Neutrophil (primary cell): ENCODE measurements at regions not wholly inside any gene's neighbourhood (a gene's known extent, or its start where the extent isn't known, plus 50 kb on each side); places are given as distances from the start of the nearest gene placed in this dataset.

Source experiments
- H3K27ac ChIP-seq: fragments of 200-600 bp; sonication (generic); 2 replicates; pipeline ENCODE4 v1.5.1; 2016; ENCODE audit warnings: mild to moderate bottlenecking, moderate library complexity
- H3K27me3 ChIP-seq: fragments of 200-600 bp; sonication (generic); 2 replicates; pipeline ENCODE4 v1.6.0; 2016; ENCODE audit warnings: mild to moderate bottlenecking
- H3K36me3 ChIP-seq: fragments of 200-600 bp; sonication (generic); 2 replicates; pipeline ENCODE4 v1.5.1; 2017
- H3K4me1 ChIP-seq, 2 experiments: fragments of 200-600 bp in 1 of 2; sonication (generic) in 1 of 2; 1 replicate in 1 of 2; 2 replicates in 1 of 2; pipeline versions ENCODE4 v1.5.1 to v1.6.1; 2013 to 2016; ENCODE audit warnings: low read depth in 1 of 2, low read length in 1 of 2, mild to moderate bottlenecking in 1 of 2, moderate library complexity in 1 of 2; ENCODE audit not compliant: control insufficient read depth in 1 of 2, insufficient read depth in 1 of 2
- H3K4me3 ChIP-seq, 2 experiments: fragments of 200-600 bp in 1 of 2; sonication (generic) in 1 of 2; 1 replicate in 1 of 2; 2 replicates in 1 of 2; pipeline ENCODE4 v1.5.1; 2013 to 2016; ENCODE audit warnings: low read depth in 1 of 2, low read length in 1 of 2, mild to moderate bottlenecking in 1 of 2, moderate library complexity in 1 of 2
- H3K9me3 ChIP-seq: fragments of 200-600 bp; sonication (generic); 2 replicates; pipeline ENCODE4 v1.5.1; 2016
- CTCF ChIP-seq: fragments of 200-600 bp; sonication (generic); IDR thresholded peaks from 2 replicates; pipeline ENCODE4 v1.5.1; 2016; ENCODE audit warnings: antibody characterized with exemption

DNA sequence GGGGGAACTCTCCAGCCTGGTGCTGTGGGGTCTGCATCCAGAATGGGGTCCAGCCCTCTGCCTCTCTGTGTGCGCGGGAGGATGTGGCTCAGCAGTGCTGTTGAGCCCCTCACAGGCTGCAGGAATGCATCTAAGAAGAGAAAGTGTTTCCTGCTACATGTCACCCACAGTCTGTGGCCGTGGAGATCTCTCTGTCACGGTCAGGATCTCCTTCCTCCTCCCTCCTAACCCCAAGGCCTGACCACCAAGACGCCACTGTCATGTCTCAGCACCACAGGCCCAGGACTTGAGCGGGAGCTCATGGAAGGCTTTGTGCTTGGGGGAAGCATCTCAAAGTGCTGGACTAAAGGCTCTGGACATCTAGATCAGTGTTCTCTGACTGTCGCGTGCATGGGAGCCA, 90.1 kb downstream of the SREK1 start:
- Histone ChIP-seq H3K36me3 (no peaks in the 10 kb centered on the region), H3K4me3 (no peak overlapping the region), H3K27me3 (no peaks in the 10 kb centered on the region), H3K27ac (no peak overlapping the region), H3K4me1 (no peaks in the 10 kb centered on the region), H3K9me3 (no peaks in the 10 kb centered on the region)
- no peak for TF ChIP-seq CTCF

DNA sequence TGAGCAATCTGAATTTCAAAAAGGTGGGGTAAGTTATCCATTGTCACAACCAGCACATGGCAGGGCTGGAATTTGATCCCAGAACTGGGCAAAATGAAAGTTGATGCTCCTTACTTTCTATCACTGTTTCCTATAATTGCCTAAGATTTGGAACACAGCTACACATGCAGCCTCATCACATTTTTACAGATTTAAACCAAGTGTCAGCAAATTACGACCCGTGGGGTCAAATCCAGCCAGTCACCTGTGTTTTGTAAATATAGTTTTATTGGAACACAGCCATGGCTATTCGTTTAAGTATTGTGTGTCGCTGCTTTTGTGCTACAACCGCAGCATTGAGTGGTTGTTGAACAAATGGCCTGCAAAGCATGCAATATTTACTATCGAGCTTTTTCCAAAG, 94.3 kb downstream of the SREK1 start:
- Histone ChIP-seq H3K36me3 (no peaks in the 10 kb centered on the region), H3K27ac (no peak overlapping the region), H3K4me1 (no peaks in the 10 kb centered on the region), H3K4me3 (no peak overlapping the region), H3K27me3 (no peaks in the 10 kb centered on the region), H3K9me3 (no peaks in the 10 kb centered on the region)
- no peak for TF ChIP-seq CTCF

DNA sequence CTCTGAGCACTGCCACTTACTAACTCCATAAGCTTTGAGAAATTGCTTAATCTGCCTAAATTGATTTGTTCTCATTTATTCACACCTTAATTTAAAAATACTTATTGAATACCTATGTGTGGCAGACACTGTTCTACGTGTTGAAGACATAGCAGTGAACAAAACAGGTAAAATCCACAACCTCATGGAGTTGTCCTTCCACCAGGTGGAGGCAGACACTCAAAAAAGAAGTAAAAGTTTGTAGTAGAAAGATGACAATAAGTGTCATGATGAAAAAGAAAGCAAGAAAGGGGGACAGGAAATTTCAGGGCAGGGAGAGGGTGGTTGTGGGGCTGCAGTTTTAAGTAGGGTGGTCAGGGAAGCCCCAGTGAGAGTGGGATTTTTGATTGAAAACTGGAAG, 94.9 kb downstream of the SREK1 start:
- no peak for TF ChIP-seq CTCF
- no peak overlapping the region for H3K4me3 ChIP-seq
- H3K9me3 ChIP-seq: no peaks in the 10 kb centered on the region
- no peaks in the 10 kb centered on the region for H3K27me3 ChIP-seq
- H3K36me3 ChIP-seq: no peaks in the 10 kb centered on the region
- no peak overlapping the region for H3K27ac ChIP-seq
- H3K4me1 ChIP-seq: no peaks in the 10 kb centered on the region

DNA sequence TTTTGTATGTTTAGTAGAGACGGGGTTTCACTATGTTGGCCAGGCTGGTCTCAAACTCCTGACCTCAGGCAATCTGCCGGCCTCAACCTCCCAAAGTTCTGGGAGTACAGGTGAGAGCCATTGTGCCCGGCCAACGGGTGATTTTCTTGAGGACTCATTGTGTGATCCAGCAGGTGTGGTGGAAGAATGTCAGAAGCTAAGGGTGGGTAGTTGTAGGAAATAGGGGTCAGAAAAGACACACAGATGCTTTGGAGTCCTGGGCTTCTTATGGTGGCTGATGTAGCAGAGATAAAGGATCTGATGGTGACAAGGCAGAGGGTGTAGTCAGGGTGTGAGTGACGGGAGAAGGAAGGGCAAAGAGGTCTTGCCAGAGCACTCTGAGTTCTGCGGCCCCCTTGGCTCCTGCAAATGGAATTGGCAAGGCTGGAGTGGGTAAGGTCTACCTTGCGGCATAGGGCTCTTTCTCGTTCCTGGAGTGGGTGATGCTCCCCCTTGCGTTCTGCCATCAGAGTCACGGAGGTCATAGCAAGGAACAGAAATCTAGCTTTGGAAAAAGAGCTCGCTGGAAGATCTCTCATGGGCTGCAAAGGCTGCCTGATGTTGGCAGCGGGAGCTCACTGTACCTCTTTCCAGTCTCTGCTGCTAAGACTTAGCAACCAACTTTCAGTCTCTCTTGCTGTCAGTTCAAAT, 97.2 kb downstream of the SREK1 start:
- Histone ChIP-seq H3K36me3 (no peaks in the 10 kb centered on the region), H3K9me3 (no peaks in the 10 kb centered on the region), H3K27ac (no peak overlapping the region), H3K27me3 (no peaks in the 10 kb centered on the region), H3K4me3 (no peak overlapping the region), H3K4me1 (no peaks in the 10 kb centered on the region)
- TF ChIP-seq CTCF: no peak

- no peaks in the 10 kb centered on the region for H3K9me3 ChIP-seq
- H3K4me1 ChIP-seq: no peaks in the 10 kb centered on the region
- no peaks in the 10 kb centered on the region for H3K36me3 ChIP-seq
- no peaks in the 10 kb centered on the region for H3K27me3 ChIP-seq
- H3K27ac ChIP-seq: no peak overlapping the region
- H3K4me3 ChIP-seq: no peak overlapping the region
- no peak for TF ChIP-seq CTCF
These were observed 98.1 kb downstream of the SREK1 start for GRCh38 chr5:66242050-66242715.
